Esophagus squamous epithelium (tissue), 5 donors: ENCODE measurements at regions not wholly inside any gene's neighbourhood (a gene's known extent, or its start where the extent isn't known, plus 50 kb on each side); places are given as distances from the start of the nearest gene placed in this dataset.

Source experiments
- DNase-seq: peaks from one replicate; lab custom pipeline; 2025; lab: John Stamatoyannopoulos, UW
- H3K27ac ChIP-seq, 4 donors: fragments of 200-600 bp; sonication (generic); one replicate each; pipeline ENCODE4 v1.5.1; 2016 to 2019; ENCODE audit warnings: mild to moderate bottlenecking in 1 of 4
- H3K27me3 ChIP-seq, 4 donors: fragments of 200-600 bp; sonication (generic); 1 replicate in 3 of 4; 2 replicates in 1 of 4; pipeline versions ENCODE4 v1.5.1 to v1.6.0; 2017 to 2021; ENCODE audit warnings: antibody characterized with exemption in 1 of 4
- H3K36me3 ChIP-seq, 3 donors: fragments of 200-600 bp; sonication (generic); one replicate each; pipeline ENCODE4 v1.5.1; 2016 to 2019
- H3K4me1 ChIP-seq, 3 donors: fragments of 200-600 bp; sonication (generic); one replicate each; pipeline ENCODE4 v1.5.1; 2017 to 2019
- H3K4me3 ChIP-seq, 4 donors: fragments of 200-600 bp; sonication (generic); 1 replicate in 3 of 4; 2 replicates in 1 of 4; pipeline ENCODE4 v1.5.1; 2016 to 2019; ENCODE audit warnings: mild to moderate bottlenecking in 2 of 4, moderate library complexity in 1 of 4
- H3K9me3 ChIP-seq, 3 donors: fragments of 200-600 bp; sonication (generic); one replicate each; pipeline ENCODE4 v1.5.1; 2016 to 2019
- POLR2A ChIP-seq, 4 donors: fragments of 450-650 bp; IDR thresholded peaks; one replicate each; pipeline ENCODE4 v1.6.1; 2017; ENCODE audit warnings: antibody characterized with exemption in 4 of 4, mild to moderate bottlenecking in 4 of 4, moderate library complexity in 3 of 4
- WGBS, 2 donors: methylation state at CpG; one replicate each; pipeline ENCODE4 v1.1.5; 2018; 5-methylcytosine and 5-hydroxymethylcytosine counted together
- intact Hi-C: fragments of 100-400 bp; cut with DNase I; formaldehyde crosslinking; loops from one replicate; pipeline ENCODE4 v1.15.0; 2022
- TF ChIP-seq, protein P1 (sequence below), 6 experiments: fragments of 450-650 bp in 4 of 6; fragments of 200-600 bp in 2 of 6; sonication (generic) in 2 of 6; IDR thresholded peaks; one replicate each; pipeline ENCODE4 v1.5.1; 2016 to 2019; ENCODE audit warnings: antibody characterized with exemption in 6 of 6, mild to moderate bottlenecking in 4 of 6, moderate library complexity in 4 of 6
- donor health status: DM: yes; HTN: yes; CAD: no.

- Histone ChIP-seq H3K27me3 (peaks cover 0 to 92% (median 0%) of the 10 kb centered on the region in 4 donors), H3K27ac (no peak overlapping the region), H3K4me3 (no peak overlapping the region), H3K36me3 (no peaks in the 10 kb centered on the region), H3K9me3 (no peaks in the 10 kb centered on the region), H3K4me1 (peaks cover 0 to 8% (median under 1%) of the 10 kb centered on the region in 3 donors)
- 60 to 73% methylated on average over 12 of the region's 12 CpGs for WGBS, 2 donors
- TF ChIP-seq, protein P1, sequence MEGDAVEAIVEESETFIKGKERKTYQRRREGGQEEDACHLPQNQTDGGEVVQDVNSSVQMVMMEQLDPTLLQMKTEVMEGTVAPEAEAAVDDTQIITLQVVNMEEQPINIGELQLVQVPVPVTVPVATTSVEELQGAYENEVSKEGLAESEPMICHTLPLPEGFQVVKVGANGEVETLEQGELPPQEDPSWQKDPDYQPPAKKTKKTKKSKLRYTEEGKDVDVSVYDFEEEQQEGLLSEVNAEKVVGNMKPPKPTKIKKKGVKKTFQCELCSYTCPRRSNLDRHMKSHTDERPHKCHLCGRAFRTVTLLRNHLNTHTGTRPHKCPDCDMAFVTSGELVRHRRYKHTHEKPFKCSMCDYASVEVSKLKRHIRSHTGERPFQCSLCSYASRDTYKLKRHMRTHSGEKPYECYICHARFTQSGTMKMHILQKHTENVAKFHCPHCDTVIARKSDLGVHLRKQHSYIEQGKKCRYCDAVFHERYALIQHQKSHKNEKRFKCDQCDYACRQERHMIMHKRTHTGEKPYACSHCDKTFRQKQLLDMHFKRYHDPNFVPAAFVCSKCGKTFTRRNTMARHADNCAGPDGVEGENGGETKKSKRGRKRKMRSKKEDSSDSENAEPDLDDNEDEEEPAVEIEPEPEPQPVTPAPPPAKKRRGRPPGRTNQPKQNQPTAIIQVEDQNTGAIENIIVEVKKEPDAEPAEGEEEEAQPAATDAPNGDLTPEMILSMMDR (IDR thresholded peaks at IDR 0.05): no peak
- TF ChIP-seq POLR2A (IDR thresholded peaks at IDR 0.05): no peak
- intact Hi-C loops: loop anchor here (5.0 kb wide), 1 partner anchor 149 kb away; no protein-coding TSS in a partner anchor
- DNase-seq: no peak
Measured at GRCh38 chr14:96736439-96736838, 60.7 kb upstream of the VRK1 start.

DNA sequence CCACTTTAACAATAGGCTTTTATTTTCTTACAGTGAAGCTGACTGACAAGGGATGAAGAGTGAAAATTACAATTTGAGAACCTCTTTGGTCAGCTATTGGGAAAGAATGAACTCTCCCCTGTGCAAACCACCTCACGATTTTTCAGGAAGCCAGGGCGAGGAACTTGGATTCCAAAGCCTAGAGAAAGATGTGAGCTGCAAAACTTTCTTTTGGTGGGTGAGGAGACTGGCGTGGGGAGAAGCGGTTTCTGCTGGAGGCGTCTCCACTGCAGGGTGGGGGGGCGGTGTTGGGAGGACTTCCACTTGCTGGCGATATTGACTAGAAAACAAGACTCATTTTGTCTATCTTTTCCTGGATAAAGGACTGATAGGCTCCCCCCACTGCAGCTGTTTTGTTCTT, 59.3 kb upstream of the VRK1 start:
- H3K27me3 ChIP-seq: peaks cover 0 to 98% (median 2%) of the 10 kb centered on the region in 4 donors

GRCh38 chr14:96739200-96739910, 57.8 kb upstream of the VRK1 start:
- WGBS, 2 donors: 60 to 83% methylated on average over 13 to 14 of the region's 14 CpGs
- DNase-seq: no peak
- Histone ChIP-seq H3K4me1 (peaks cover 0 to 13% (median 4%) of the 10 kb centered on the region in 3 donors), H3K27me3 (peaks cover 0 to 98% (median 2%) of the 10 kb centered on the region in 4 donors), H3K4me3 (no peak overlapping the region), H3K9me3 (no peaks in the 10 kb centered on the region), H3K36me3 (no peaks in the 10 kb centered on the region), H3K27ac (no peak overlapping the region)
- intact Hi-C loops: loop anchor here (5.0 kb wide), 1 partner anchor 152 kb away; no protein-coding TSS in a partner anchor
- TF ChIP-seq, protein P1 (IDR thresholded peaks at IDR 0.05): no peak
- no peak for TF ChIP-seq POLR2A (IDR thresholded peaks at IDR 0.05)

More for the DNA sequence above, 59.3 kb upstream of the VRK1 start:
- no peaks in the 10 kb centered on the region for H3K9me3 ChIP-seq
- intact Hi-C loops: loop anchor here (5.0 kb wide), 1 partner anchor 151 kb away; no protein-coding TSS in a partner anchor
- TF ChIP-seq, protein P1 (IDR thresholded peaks at IDR 0.05): no peak
- TF ChIP-seq POLR2A (IDR thresholded peaks at IDR 0.05): no peak
- H3K4me3 ChIP-seq: no peak overlapping the region
- no peak overlapping the region for H3K27ac ChIP-seq
- 48 to 53% methylated on average over 7 of the region's 7 CpGs for WGBS, 2 donors
- DNase-seq: no peak
- no peaks in the 10 kb centered on the region for H3K36me3 ChIP-seq
- peaks cover 0 to 13% (median 4%) of the 10 kb centered on the region in 3 donors for H3K4me1 ChIP-seq

DNA sequence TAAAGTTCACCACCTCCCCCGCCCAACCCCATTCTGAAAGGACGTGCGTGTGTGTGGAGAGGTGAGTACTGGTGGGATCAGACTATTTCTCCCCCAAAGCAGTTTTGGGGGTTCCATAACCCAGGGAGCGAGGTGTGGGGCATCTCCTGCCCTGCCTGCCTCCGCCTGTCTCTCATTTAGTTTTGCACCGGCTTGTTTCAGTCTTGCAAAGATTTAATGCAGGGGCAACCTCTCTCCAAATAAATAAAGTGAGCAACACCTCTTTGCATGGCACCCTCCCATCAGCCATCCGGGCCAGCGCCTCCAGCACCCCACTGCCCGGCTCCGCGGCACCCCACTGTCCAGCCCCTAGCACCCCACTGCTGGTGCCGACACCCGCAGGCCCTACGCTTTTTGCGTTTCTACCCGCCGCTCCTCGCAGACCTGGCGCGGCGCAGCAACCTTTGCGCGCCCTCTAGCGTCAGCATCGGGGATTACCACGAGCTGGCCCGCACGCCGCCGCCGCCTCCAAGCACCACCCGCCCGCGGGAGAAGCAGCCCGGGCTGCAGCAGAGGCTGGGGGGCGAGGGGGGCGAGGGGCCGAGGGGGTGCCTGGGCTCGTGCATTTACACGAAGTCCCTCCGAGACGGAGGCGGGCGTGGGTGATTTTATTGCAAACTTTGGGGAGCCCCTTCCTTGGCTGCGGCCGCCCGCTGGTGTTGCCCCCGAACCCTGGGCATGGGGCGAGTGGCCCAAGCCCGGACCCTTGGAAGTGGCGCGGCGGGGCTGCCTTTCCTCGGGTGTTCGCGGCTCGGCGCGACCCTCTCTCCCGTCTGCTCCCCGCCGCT, 55.8 kb upstream of the VRK1 start:
- intact Hi-C loops: loop anchor here (5.0 kb wide), 1 partner anchor 164 kb away; no protein-coding TSS in a partner anchor
- no peak for TF ChIP-seq POLR2A (IDR thresholded peaks at IDR 0.05)
- TF ChIP-seq, protein P1 (IDR thresholded peaks at IDR 0.05): peak; percentile 73 to 92 (median 78)
- H3K4me3 ChIP-seq: peak overlapping the region; percentile 19 to 63 (median 38)
- DNase-seq: no peak
- no peaks in the 10 kb centered on the region for H3K9me3 ChIP-seq
- WGBS, 2 donors: 9 to 12% methylated on average over 22 to 31 of the region's 62 CpGs
- H3K27ac ChIP-seq: no peak overlapping the region
- peaks cover 0 to 13% (median 4%) of the 10 kb centered on the region in 3 donors for H3K4me1 ChIP-seq
- H3K36me3 ChIP-seq: no peaks in the 10 kb centered on the region
- H3K27me3 ChIP-seq: peaks cover 0 to 98% (median 2%) of the 10 kb centered on the region in 4 donors
